ENCODE measurements at regions not wholly inside any gene's neighbourhood (a gene's known extent, or its start where the extent isn't known, plus 50 kb on each side); places are given as distances from the start of the nearest gene placed in this dataset.

- TF ChIP-seq POLR2A (IDR thresholded peaks at IDR 0.05) (no peak), CTCF (IDR thresholded peaks at IDR 0.05) (no peak)
These were observed 159.8 kb downstream of the ADAMTS15 start for GRCh38 chr11:130608287-130608686.

Data from uterus (tissue), 2 donors.